Neural cell (in vitro differentiated cells): ENCODE measurements at regions not wholly inside any gene's neighbourhood (a gene's known extent, or its start where the extent isn't known, plus 50 kb on each side); places are given as distances from the start of the nearest gene placed in this dataset.

Experiments used
- H2AFZ ChIP-seq: fragments of 200-600, 300-800 bp; sonication (generic), shearing (Covaris generic); 2 replicates; pipeline ENCODE4 v1.6.0; 2014; ENCODE audit warnings: low read depth, mild to moderate bottlenecking, antibody characterized with exemption, low read length, moderate library complexity
- H3F3A ChIP-seq: fragments of 200-600 bp; shearing (Covaris generic); 2 replicates; pipeline ENCODE4 v1.6.1; 2016; ENCODE audit warnings: mild to moderate bottlenecking, moderate library complexity, mixed read lengths, antibody characterized with exemption, low read length; ENCODE audit not compliant: insufficient read depth, poor library complexity, severe bottlenecking
- H3K27ac ChIP-seq: fragments of 200-600, 300-800 bp; sonication (generic), shearing (Covaris generic); 2 replicates; pipeline ENCODE4 v1.5.1; 2014; ENCODE audit warnings: mild to moderate bottlenecking, low read length, moderate library complexity
- H3K27me3 ChIP-seq: fragments of 300-800, 200-600 bp; sonication (generic), shearing (Covaris generic); 2 replicates; pipeline ENCODE4 v1.6.0; 2014; ENCODE audit warnings: mild to moderate bottlenecking, low read depth, low read length, moderate library complexity; ENCODE audit not compliant: insufficient read depth
- H3K36me3 ChIP-seq: fragments of 300-800, 200-600 bp; sonication (generic), shearing (Covaris generic); 2 replicates; pipeline ENCODE4 v1.5.1; 2014; ENCODE audit warnings: mild to moderate bottlenecking, antibody characterized with exemption, low read length, moderate library complexity; ENCODE audit not compliant: insufficient read depth
- H3K4me2 ChIP-seq: fragments of 300-800, 200-600 bp; sonication (generic), shearing (Covaris generic); 2 replicates; pipeline ENCODE4 v1.6.0; 2014; ENCODE audit warnings: mild to moderate bottlenecking, low read length
- H3K4me3 ChIP-seq: fragments of 300-800, 200-600 bp; sonication (generic), shearing (Covaris generic); 2 replicates; pipeline ENCODE4 v1.5.1; 2014; ENCODE audit warnings: mild to moderate bottlenecking, low read length, moderate library complexity
- H3K79me2 ChIP-seq: fragments of 200-600 bp; shearing (Covaris generic); replicated peaks from 2 replicates; pipeline ENCODE4 v1.6.0; 2014; ENCODE audit warnings: mild to moderate bottlenecking, low read length, moderate library complexity; ENCODE audit not compliant: insufficient read depth
- H3K9ac ChIP-seq: fragments of 300-800, 200-600 bp; sonication (generic), shearing (Covaris generic); 2 replicates; pipeline ENCODE4 v1.6.1; 2016; ENCODE audit warnings: mild to moderate bottlenecking, low read length, mixed read lengths
- H3K9me2 ChIP-seq: fragments of 200-600 bp; shearing (Covaris generic); 2 replicates; pipeline ENCODE4 v1.6.1; 2016; ENCODE audit warnings: mild to moderate bottlenecking, low read length, mixed read lengths; ENCODE audit not compliant: insufficient read depth
- H3K9me3 ChIP-seq: fragments of 200-600, 300-800 bp; sonication (generic), shearing (Covaris generic); 2 replicates; pipeline ENCODE4 v1.6.1; 2016; ENCODE audit warnings: mild to moderate bottlenecking, mixed run types, low read length, moderate library complexity, mixed read lengths
- H4K20me1 ChIP-seq: fragments of 200-600 bp; shearing (Covaris generic); 2 replicates; pipeline ENCODE4 v1.6.1; 2016; ENCODE audit warnings: mild to moderate bottlenecking, mixed run types; ENCODE audit not compliant: insufficient read depth
- CTCF ChIP-seq: fragments of 450-650 bp; IDR thresholded peaks from 2 replicates; pipeline ENCODE4 v1.5.1; 2014; ENCODE audit warnings: antibody characterized with exemption, mild to moderate bottlenecking, moderate library complexity; ENCODE audit not compliant: poor library complexity, severe bottlenecking
- EP300 ChIP-seq: fragments of 450-650 bp; conservative IDR thresholded peaks from 2 replicates; pipeline ENCODE4 v1.6.1; 2014; ENCODE audit warnings: antibody characterized with exemption, mild to moderate bottlenecking, moderate library complexity; ENCODE audit not compliant: poor library complexity, severe bottlenecking
- EZH2 ChIP-seq: fragments of 200-600, 300-800 bp; shearing (Covaris generic), sonication (generic); IDR thresholded peaks from 2 replicates; pipeline ENCODE4 v1.6.1; 2014; ENCODE audit warnings: antibody characterized with exemption, low read length, borderline replicate concordance, mild to moderate bottlenecking; ENCODE audit not compliant: insufficient read depth, poor library complexity, severe bottlenecking
- MXI1 ChIP-seq: fragments of 450-650 bp; conservative IDR thresholded peaks from 2 replicates; pipeline ENCODE4 v1.6.1; 2014; ENCODE audit warnings: antibody characterized with exemption, mild to moderate bottlenecking; ENCODE audit not compliant: poor library complexity, severe bottlenecking
- POLR2AphosphoS5 ChIP-seq: IDR thresholded peaks from 2 replicates; pipeline ENCODE4 v1.6.1; 2012
- RAD21 ChIP-seq: fragments of 450-650 bp; conservative IDR thresholded peaks from 2 replicates; pipeline ENCODE4 v1.6.1; 2014; ENCODE audit warnings: antibody characterized with exemption, mild to moderate bottlenecking, moderate library complexity
- REST ChIP-seq: IDR thresholded peaks from 2 replicates; pipeline ENCODE4 v1.6.1; 2012; ENCODE audit warnings: borderline replicate concordance
- SMC3 ChIP-seq: fragments of 450-650 bp; conservative IDR thresholded peaks from 2 replicates; pipeline ENCODE4 v1.6.1; 2014; ENCODE audit warnings: antibody characterized with exemption, mild to moderate bottlenecking, moderate library complexity; ENCODE audit not compliant: poor library complexity
- TAF1 ChIP-seq: IDR thresholded peaks from 2 replicates; pipeline ENCODE4 v1.6.1; 2012; ENCODE audit warnings: low read depth

- Histone ChIP-seq H3K36me3 (no peaks in the 10 kb centered on the region), H3K4me3 (peak overlapping the region; percentile 94), H3K9me3 (no peaks in the 10 kb centered on the region), H3K79me2 (peaks cover 52% of the 10 kb centered on the region), H3F3A (no peaks in the 10 kb centered on the region), H3K9me2 (no peaks in the 10 kb centered on the region), H2AFZ (no peak overlapping the region), H3K27ac (no peak overlapping the region), H3K9ac (peak overlapping the region; percentile 90), H4K20me1 (peaks cover 4% of the 10 kb centered on the region), H3K27me3 (no peaks in the 10 kb centered on the region), H3K4me2 (peak overlapping the region; percentile 59)
- TF ChIP-seq MXI1 (no peak), SMC3 (no peak), RAD21 (no peak), POLR2AphosphoS5 (no peak), TAF1 (no peak), EZH2 (no peak), REST (no peak), CTCF (no peak)
Measured at GRCh38 chr3:48086705-48087104, 70.5 kb upstream of the MAP4 start.

GRCh38 chr3:48084929-48085328 is 68.7 kb upstream of the MAP4 start:
- no peaks in the 10 kb centered on the region for H3K9me3 ChIP-seq
- H3K9me2 ChIP-seq = no peaks in the 10 kb centered on the region
- no peak overlapping the region for H3K27ac ChIP-seq
- peaks cover 4% of the 10 kb centered on the region for H4K20me1 ChIP-seq
- no peaks in the 10 kb centered on the region for H3K36me3 ChIP-seq
- peaks cover 62% of the 10 kb centered on the region for H3K79me2 ChIP-seq
- no peaks in the 10 kb centered on the region for H3K27me3 ChIP-seq
- H3K9ac ChIP-seq = no peak overlapping the region
- H3F3A ChIP-seq = no peaks in the 10 kb centered on the region
- TF ChIP-seq RAD21 (no peak), TAF1 (no peak), SMC3 (no peak), POLR2AphosphoS5 (no peak), EZH2 (no peak), EP300 (no peak), MXI1 (no peak), CTCF (no peak), REST (no peak)
- no peak overlapping the region for H3K4me3 ChIP-seq
- no peak overlapping the region for H2AFZ ChIP-seq
- H3K4me2 ChIP-seq = no peak overlapping the region
